GM21515 (cell line): ENCODE measurements at regions not wholly inside any gene's neighbourhood (a gene's known extent, or its start where the extent isn't known, plus 50 kb on each side); places are given as distances from the start of the nearest gene placed in this dataset.

Source experiments
- ATAC-seq: cut with Tn5 transposase; IDR thresholded peaks from one replicate; pipeline ENCODE4 v1.9.1; 2021; ENCODE audit not compliant: unreplicated experiment

GRCh38 chr13:99827011-99827772 is 144.4 kb downstream of the ZIC5 start:
- no peak for ATAC-seq

GRCh38 chr13:99823961-99824360 is 147.6 kb downstream of the ZIC5 start:
- no peak for ATAC-seq

DNA sequence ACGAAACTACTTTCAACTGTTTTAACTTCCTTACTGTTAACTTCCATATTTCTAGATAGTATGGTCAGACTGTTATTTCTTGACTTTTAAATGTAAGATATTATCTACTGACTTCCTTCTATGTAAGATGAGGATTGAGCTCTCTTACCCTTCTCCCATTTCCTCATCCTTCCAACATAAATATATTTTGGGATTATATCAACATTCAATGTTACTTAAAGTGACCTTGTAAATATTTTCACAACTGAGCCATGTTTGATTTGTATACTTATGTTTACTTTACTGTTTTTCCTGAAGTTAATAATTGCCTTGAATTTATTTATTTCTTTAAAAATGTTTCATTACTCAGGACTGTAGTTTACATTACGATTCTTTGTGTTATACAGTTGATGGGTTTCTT is 148.7 kb downstream of the ZIC5 start:
- no peak for ATAC-seq

- no peak for ATAC-seq
These were observed 149.8 kb downstream of the ZIC5 start for GRCh38 chr13:99821741-99822140.

DNA sequence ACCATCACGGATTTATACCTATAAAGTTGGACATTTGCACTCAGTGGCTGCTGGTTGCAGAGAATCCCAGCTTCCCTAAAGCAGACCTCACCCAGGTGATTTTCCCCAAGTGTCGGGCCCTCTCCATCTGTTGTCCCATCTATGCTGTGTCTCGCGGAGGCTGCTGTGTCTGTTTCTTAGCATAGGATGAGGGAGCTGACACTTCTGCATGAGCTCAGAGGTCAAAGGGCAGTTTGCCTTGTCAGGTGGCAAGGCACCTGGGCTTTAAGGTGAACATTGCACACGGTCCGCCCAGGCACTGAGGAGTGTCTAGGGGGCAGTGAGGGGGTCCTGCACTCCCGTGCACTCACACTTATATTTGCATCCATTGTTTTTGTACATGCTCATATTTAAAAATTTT is 151.6 kb downstream of the ZIC5 start:
- ATAC-seq, result no peak

DNA sequence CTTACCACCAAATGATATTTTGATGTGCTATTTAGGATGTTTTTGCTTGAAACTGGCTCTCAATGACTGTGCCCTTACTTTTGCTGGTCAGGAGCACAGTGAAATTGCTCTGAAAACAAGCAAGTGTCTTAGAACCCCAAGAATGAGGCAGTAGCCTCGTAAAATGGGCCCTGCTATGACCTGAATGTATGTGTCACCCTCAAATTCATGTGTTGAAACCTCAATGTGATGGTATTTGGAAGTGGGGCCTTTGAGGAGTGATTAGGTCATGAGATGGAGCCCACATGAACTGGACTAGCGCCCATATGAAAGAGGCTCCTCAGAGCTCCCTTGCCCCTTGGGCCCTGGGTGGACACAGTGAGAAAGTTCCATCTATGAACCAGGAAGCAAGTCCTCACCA is 155.2 kb downstream of the ZIC5 start:
- no peak for ATAC-seq

DNA sequence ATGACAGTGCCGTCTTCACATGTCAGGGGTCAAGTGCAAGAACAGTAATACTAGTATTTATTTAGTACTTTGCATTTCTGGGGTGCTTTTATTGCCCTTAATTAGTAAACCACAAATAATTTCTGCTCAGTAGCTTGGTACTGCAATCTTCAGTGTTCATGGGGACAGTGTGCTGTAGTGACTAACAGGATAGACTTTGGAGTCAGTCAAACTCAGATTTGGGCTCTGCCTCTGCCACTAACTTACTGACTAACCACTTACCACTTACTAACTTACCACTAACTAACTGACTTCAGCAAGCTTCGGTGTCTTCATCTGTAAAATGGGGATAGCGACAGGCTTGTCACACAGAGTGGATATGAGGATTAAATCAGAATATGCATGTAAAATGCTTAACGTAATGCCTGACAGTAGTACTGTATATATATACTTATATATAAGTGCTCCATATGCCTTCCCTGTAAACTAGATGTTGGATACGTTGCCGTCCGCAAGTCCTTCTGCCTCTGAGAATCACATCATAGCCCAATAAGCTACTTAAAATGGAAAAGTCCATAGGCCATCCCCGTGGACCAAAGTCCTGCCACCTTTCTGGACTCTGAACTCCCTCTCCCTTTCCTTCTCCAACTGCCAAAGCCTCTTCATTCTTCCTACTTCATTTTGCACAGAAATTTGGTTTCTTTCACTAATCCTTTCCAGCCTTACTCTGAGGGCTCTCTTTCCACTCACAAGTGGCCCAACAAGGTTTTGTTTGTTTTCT is 158.1 kb downstream of the ZIC5 start:
- no peak for ATAC-seq

DNA sequence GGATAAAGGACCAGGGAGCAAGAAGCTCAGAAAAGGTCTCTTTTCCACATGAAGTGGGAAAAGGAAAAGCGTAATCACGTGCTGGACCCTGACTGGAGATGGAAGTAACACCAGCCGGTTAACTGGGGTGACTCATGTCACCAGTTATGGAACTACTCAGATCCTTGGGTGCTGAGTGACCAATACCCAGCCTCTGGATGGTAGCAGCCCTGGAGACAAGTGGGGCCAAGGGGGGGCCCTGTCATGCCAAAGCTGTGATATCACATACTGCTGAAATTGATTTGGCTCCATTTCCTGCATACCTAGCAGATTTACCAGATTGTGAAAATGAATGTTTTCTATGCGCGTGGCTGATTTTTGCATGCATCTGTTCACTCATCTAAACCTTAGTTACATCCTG is 158.9 kb downstream of the ZIC5 start:
- no peak for ATAC-seq

DNA sequence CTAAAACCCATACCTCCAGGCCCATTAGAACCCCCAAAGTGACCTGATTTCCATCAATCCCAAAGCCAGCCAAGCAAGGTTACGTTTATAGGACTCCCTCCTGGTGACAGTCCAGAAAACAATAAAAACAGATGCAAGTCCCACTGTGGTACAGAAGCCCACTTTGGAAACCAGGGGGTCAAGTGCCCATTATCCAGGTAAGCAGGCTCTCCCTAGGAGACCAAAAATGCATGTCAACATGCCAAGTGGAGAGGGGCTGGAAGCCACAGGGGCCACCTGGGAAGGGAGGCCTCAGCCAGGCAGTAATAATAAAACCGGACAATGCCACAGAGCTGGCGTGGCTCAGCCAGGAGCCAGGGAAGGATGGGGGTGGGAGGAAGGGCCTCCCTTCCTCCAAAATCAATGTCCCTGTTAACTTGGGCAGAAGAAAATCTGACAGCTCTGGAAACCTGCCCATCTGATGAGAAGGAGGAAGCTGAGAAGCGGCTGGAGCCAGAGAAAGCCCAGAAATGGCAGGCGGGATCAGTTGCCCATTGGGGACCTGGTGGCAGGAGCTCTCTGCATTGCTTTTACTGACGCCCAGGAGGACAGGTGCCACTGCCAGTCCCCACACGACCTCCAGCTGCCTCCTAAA is 160.4 kb downstream of the ZIC5 start:
- no peak for ATAC-seq

GRCh38 chr13:99809926-99810325 is 161.6 kb downstream of the ZIC5 start:
- no peak for ATAC-seq

DNA sequence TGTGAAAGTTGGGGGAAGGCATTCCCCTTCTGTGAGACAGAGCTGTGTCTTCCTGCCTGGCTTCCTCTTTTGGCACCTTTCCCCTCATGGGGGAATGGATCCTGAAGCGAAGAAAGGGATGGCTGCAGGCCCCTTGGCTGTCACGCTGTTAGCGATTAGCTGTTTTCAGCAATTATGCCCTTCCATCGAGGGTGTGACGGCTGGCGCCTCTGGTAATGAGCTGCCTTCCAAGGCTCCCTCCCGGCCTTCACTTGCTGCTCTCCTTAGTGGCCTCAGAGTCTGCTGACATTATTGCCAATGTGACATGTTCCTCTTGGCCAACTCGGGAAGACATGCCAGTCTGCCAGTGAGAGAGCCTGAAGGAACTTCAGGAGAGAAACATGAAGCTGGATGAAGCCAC is 162.1 kb downstream of the ZIC5 start:
- ATAC-seq, result no peak

- ATAC-seq, result no peak
These were observed 162.8 kb downstream of the ZIC5 start for GRCh38 chr13:99808786-99809185.

DNA sequence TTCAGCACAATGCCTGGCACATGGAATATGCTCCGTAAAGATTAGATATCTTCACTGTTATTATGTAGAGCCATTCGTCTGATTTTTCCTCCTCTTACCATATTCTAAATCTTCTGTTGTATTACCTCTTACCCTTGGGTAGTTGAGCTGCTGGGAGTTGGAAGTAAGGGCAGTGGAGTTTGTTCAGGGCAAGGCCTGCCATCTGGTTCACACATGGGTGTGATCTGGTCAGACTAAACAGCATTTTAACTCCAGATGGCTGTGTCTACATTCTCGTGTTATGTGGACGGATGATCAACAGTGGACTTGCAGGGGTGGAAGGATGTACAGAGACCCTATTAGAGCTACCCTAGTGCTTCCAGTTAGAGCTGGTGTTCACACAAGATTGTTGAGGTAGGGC is 164.9 kb downstream of the ZIC5 start:
- ATAC-seq, result no peak

DNA sequence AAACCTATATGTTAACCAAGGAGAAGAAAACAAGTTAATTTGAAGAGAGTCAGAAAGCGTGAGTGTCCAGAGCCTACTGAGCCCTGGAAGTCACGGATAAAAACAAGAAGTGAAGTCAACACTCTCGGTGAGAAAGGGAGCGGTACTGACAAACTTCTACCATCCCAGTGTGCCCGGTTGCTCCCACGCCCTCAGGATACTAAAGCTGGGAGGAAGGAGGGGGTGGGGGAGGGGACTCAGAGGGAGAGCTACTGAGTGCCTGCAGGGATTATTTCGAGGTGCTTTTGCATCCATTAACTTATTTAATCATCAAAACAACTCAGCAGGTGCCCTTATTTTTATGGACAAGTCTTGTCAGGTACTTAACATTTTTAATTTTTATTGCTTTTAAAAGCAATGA is 166.2 kb downstream of the ZIC5 start:
- no peak for ATAC-seq

DNA sequence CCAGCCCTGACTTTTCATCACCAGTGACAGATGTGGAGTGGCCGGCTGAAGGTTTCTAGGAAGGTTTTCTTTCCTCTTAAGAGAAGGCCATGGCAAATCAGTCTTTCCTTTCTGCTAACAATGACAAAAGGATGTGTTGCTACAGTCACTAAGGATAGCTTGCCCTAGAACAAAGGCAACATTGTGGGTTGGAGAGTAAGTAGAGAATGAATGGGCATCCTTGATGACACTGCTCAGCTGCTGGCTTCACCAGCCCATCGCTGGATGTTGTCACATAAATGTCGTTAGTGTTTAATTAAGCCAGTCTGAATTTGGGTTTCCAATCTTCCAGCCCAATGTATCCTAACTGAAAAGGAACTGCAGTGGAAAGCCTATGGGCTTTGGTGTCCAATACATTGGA is 168.4 kb downstream of the ZIC5 start:
- ATAC-seq, result no peak

DNA sequence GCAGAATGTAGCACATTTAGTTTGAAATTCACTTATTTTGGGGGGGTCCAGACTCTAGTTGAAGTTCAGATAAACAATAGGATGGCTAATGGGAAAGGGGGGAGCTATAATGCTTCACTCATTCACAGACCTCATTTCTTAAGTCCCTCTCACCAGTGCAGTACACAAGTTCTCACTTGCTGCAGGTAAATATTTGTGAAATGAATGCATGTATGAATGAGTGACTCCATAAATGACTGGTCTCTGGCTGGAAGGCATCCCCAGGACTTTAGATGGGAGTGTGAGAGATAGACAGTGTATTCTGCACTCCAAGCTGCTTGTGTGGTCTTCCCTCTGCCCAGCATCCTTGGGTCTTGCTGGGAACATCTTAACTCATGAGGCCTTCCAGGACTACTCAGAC is 169.2 kb downstream of the ZIC5 start:
- no peak for ATAC-seq

GRCh38 chr13:99800951-99801350 is 170.6 kb downstream of the ZIC5 start:
- ATAC-seq, result no peak

- ATAC-seq, result no peak
These were observed 171.6 kb downstream of the ZIC5 start for GRCh38 chr13:99800011-99800410.

DNA sequence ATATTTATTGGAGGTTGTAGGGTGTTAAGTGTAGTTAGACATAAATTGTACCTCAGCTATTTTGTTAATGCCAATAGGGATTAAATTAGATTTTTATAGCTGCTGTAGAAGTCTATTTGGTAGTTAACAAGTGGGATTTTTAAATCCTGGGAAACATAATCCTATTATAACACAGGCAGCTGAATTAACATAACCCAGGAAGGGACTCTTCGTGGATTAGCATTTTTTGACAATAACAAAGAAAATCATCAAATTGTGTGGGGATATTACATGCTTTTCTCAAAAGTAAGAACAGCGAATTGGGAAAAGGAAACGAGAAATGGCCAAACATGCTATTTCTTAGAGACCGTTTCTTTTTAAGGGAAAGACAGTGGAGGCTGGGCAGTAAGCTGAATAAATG is 172.8 kb downstream of the ZIC5 start:
- no peak for ATAC-seq

DNA sequence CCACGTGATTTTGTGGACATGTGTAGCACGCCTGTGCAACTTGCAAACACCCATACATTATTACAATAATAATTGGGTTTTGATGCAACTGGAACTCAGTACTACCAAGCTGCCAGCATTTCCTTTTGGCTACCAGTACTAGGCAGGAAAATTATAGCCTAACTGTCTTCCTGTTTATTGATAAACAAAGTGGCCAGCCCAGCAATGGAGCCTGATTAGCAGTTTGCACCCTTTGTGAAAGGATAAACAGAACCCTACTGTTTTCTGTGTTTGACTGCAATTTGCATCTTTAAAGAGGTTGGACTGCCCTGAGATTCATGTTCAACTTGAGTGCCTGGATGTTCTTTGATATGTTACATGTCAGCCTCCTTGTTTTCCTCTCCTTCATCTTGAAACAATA is 173.9 kb downstream of the ZIC5 start:
- no peak for ATAC-seq

DNA sequence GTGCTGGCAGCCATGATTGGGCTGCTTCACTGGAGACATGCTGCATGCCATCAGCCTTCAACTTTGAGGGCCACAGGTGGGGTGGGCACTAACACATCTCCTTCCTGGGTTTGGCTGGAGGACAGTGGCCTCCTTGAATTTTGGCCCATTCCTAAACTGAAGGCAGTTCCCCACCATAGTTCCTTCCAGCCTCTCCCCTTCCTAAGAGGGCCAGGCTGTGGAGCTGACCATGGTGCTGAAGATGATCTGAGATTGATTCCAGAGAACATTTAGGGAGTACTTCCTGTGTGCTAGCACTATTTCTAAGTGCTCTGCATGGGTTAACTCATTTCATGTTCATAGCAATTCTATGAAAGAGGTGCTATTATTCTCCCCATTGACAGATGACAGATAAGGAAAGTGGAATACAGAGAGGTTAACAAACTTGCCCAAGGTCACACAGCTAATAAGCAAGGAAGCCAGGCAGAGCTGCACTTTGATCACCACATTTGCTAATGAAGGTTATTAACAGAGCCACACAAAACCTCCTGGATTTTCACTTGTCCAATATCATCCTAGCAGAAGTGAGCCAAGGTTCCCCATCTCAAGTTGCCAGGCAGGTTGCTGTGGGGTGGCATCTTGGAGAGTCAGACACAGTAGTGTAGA is 175.3 kb downstream of the ZIC5 start:
- ATAC-seq, result no peak
